Fibroblast of skin of left biceps (primary cell): ENCODE measurements at regions not wholly inside any gene's neighbourhood (a gene's known extent, or its start where the extent isn't known, plus 50 kb on each side); places are given as distances from the start of the nearest gene placed in this dataset.
"Not testable (repeated sequence)": the region's sequence is repeated elsewhere in the genome, so short reads cannot be mapped to it uniquely, and the experiment has no call there.

ENCODE experiments used
- DNase-seq, 2 experiments: peaks; one replicate each; pipeline ENCODE4 v3.0.0-alpha.2; 2013; ENCODE audit warnings: low read depth in 2 of 2

GRCh38 chr3:25844891-25845290 is 55.0 kb downstream of the OXSM start:
- no peak for DNase-seq

GRCh38 chr3:25846282-25846681 is 56.4 kb downstream of the OXSM start:
- DNase-seq = no peak

GRCh38 chr3:25849091-25849490 is 59.2 kb downstream of the OXSM start:
- no peak for DNase-seq

- DNase-seq = peak; percentile 39 to 40
These were observed 59.9 kb downstream of the OXSM start for GRCh38 chr3:25849641-25850385.

- DNase-seq = not testable (repeated sequence)
These were observed 61.9 kb downstream of the OXSM start for GRCh38 chr3:25851693-25852259.

DNA sequence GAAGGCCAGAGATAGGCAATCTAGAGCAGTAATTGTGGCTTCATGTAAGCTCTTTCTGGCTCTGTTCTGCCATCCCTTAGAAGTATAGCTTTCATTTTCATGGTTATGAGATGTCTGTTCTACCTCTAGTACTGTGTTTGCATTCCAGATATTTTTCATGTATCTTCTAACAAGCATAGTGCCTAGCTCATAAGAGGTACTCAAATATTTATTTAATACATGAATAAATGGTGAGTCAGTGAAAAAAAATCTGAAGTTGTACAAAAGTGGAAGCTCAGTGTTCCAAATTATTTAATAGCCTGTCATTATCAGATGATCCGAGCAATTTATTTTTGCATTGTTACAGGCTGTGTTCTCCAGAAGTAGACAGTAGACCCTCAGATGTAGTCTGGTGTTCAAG is 64.3 kb downstream of the OXSM start:
- no peak for DNase-seq

DNA sequence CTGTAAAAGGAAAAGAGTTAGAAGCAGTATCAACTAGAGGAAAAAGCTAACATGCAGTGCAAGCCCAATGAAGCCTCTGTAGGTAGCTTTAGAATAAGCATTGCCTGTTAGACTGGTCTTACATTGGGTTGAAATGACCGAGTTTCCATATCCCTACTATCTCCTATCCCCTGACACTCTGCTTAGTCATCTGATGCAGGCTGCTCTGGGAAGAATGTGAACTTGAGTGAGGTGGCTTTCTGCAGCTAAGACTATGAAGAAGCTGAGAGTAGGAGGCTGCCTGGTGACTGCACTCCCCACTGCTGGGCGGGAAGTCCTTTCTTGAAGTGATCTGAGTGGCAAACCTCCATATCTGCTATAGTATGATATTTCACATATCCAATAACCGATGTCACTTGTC is 64.7 kb downstream of the OXSM start:
- no peak for DNase-seq

- no peak for DNase-seq
These were observed 65.4 kb downstream of the OXSM start for GRCh38 chr3:25855266-25855784.

DNA sequence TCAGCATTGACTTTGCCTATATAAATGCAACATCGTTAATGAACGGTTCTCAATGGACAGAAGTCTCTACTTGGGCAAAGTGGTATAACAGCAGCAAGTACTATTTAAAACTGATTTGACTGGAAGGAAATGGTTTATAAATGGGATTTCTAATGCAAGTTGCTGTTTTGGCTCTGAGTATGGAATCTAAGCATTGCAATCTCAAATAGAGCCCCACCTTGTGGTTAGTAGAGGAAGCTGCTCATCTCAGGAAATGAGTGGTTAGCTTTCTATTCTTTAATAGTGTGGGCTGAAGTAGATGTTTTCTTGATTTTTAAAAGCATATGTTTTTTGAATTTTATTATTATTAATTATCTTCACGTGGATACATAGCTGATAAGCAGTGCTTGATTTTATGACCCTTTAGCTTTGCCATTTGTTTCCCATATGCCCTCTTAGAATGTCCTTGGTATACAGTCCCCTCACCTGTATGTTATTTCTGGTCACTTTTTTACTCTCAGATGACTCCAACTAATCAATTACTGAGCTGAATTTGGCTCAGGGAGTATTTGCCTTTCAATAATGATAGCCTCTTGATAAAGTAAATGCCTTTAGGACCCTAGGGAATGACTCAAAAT is 67.1 kb downstream of the OXSM start:
- no peak for DNase-seq

DNA sequence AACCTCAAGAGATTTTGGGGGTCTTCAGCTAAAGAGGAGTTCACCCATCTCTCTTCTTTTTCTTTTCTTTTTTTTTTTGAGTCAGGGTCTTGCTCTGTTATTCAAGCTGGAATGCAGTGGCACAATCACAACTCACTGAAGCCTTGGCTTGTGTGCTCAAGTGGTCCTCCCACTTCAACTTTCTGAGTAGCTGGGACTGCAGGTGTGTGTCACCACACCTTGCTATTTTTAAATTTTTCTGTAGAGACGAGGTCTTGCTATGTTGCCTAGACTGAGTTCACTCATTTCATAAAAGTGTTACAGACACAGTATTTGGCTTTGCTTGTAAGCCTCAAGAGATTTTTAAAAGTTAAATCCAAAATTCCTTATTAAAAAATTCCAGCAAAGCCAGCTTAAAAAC is 71.7 kb downstream of the OXSM start:
- no peak for DNase-seq

GRCh38 chr3:25863011-25863415 is 73.1 kb downstream of the OXSM start:
- DNase-seq = no peak

GRCh38 chr3:25863416-25863959 is 73.6 kb downstream of the OXSM start:
- no peak for DNase-seq

DNA sequence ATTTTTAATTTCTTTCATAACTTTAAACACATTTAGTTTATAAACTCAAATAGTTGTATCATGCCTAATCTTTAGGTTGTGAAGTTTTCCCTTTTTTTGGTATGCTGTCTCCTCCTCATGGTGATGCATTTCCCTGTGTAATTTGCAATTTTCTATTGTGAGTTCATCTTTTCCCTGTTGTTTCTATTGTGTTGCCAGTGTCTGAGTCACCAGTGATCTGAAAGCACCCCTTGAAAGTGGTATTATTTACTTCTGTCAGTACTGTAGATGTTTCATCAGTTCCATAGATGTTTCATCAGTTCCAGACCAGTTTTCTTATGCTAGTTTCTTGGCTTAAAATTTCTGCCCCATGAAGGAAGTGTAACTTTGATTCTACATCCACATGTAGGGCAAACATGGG is 80.6 kb downstream of the OXSM start:
- DNase-seq = no peak

- DNase-seq = no peak
These were observed 82.4 kb downstream of the OXSM start for GRCh38 chr3:25872200-25872877.

- no peak for DNase-seq
These were observed 93.6 kb downstream of the OXSM start for GRCh38 chr3:25883492-25883891.

GRCh38 chr3:25884981-25885380 is 95.1 kb downstream of the OXSM start:
- no peak for DNase-seq

DNA sequence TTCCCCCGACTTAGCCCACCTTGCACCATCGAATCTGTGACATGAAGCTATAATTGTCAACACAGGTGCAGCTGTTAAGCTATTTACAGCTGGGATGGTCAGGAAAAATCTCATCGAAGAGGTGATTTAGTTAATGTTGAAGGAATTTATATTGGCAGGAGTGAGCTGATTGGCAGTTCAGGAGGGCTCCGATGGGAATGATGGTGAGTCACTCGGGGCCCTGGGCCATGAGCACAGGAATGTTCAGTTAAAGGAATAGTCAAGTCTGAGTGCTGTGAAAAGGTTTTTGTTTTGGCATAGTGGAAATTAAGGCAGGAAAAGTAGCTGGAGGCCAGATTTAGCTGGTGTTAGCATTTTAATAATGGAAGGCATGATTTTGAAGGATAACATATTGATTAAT is 95.7 kb downstream of the OXSM start:
- DNase-seq = no peak

DNA sequence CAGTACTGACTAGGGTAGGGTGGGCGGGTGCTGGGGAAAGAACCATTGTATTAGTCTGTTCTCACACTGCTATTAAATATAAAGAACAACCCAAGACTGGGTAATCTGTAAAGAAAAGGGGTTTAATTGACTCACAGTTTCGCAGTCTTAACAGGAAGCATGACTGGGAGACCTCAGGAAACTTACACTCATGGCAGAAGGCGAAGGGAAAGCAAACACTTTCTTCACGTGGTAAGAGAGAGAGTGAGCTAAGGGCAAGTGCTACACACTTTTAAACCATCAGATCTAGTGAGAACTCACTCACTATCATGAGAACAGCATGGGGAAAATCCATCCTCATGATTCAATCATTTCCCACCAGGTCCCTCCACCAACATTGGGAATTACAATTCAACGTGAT is 98.0 kb downstream of the OXSM start:
- DNase-seq = no peak

DNA sequence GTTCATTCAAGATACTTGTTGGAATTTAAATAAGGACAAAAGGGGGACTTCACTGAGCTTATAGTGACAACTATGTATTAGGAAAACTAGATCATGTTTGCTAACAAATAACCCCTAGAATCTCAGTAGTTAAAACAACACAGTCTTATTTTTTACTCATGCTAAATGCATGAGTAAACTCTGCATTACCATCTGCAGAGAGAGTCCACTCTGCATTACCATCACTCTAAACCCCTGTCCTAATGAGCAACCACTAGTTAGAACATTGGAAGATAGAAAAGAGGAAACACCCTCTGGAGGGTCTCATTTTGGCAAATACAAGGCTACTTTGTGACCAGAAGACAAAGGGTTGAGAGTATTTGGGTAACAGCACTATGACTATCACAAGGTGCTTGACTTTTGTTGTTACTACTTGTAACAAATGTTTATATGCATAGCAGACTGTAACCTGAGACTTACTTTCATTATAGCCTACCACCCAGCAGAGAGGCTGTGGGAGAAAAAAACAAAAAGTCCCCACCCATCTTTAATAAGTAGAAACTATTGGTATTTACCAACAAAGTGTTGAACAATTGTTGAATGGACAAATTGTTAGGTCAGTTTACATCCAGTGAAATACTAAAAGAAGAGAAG is 99.1 kb downstream of the OXSM start:
- DNase-seq = no peak

- DNase-seq = no peak
These were observed 99.6 kb downstream of the OXSM start for GRCh38 chr3:25889525-25889917.

DNA sequence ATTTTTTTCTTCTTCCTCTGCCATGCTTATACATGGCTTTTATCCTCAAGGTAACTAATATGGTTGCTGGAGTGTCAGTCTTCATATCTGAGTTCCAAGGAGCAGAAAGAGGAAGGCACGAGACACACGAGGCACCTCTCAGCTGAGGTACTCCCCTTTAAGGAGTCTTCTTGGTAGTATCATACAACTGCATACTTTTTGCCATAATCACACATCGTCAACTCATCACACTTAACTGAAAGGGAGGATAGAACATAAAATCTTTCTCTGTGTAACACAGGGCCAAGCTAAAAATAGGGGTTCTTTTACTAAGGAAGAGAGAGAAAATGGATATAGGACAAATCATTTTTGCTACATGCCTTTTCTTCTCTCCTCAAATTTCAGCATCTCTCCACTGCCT is 104.2 kb downstream of the OXSM start:
- no peak for DNase-seq

DNA sequence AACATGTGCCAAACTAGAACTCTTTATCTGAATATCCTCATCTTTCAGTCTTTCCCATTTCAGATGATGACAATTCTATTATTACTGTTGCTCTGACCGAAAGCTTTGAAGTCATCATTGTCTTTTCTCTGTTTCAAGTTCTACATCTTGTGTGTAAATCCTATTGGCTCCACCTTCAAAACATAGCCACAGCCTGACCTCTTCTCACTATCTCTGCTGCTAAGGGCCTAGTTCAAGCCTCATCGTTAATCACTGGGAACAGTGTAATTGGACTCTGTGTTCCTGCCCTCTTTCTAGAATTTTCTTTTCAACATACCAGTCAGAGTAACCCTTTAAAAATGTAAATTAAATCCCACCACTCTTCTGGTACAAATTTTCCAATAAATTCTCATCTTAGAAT is 105.1 kb downstream of the OXSM start:
- no peak for DNase-seq
